GM18505 (cell line): ENCODE measurements at regions not wholly inside any gene's neighbourhood (a gene's known extent, or its start where the extent isn't known, plus 50 kb on each side); places are given as distances from the start of the nearest gene placed in this dataset.

Source experiments
- ATAC-seq: cut with Tn5 transposase; IDR thresholded peaks from one replicate; pipeline ENCODE4 v1.9.1; 2021; ENCODE audit not compliant: unreplicated experiment
- POLR2A ChIP-seq: IDR thresholded peaks from 4 replicates; pipeline ENCODE4 v1.6.1; 2011; ENCODE audit warnings: borderline replicate concordance; ENCODE audit not compliant: insufficient read depth, insufficient read length; ENCODE audit errors: extremely low read depth

- TF ChIP-seq POLR2A, result no peak
- ATAC-seq, result no peak
These were observed 173.3 kb downstream of the SLC16A9 start for GRCh38 chr10:59536167-59537014.

GRCh38 chr10:59524348-59524747 is 162.0 kb upstream of the FAM13C start:
- no peak for ATAC-seq

GRCh38 chr10:59523851-59524250 is 161.5 kb upstream of the FAM13C start:
- no peak for TF ChIP-seq POLR2A
- ATAC-seq, result no peak

More at GRCh38 chr10:59524348-59524747, 162.0 kb upstream of the FAM13C start:
- no peak for TF ChIP-seq POLR2A

GRCh38 chr10:59517996-59518395 is 155.6 kb upstream of the FAM13C start:
- no peak for ATAC-seq

GRCh38 chr10:59517341-59517899 is 155.1 kb upstream of the FAM13C start:
- no peak for TF ChIP-seq POLR2A
- ATAC-seq, result no peak

More at GRCh38 chr10:59517996-59518395, 155.6 kb upstream of the FAM13C start:
- TF ChIP-seq POLR2A, result no peak

- TF ChIP-seq POLR2A, result no peak
- ATAC-seq, result no peak
These were observed 151.2 kb upstream of the FAM13C start for GRCh38 chr10:59513558-59513957.

GRCh38 chr10:59512951-59513350 is 150.6 kb upstream of the FAM13C start:
- no peak for ATAC-seq
- TF ChIP-seq POLR2A, result no peak

- TF ChIP-seq POLR2A, result no peak
- ATAC-seq, result no peak
These were observed 146.6 kb upstream of the FAM13C start for GRCh38 chr10:59508956-59509355.

GRCh38 chr10:59508296-59508695 is 145.9 kb upstream of the FAM13C start:
- TF ChIP-seq POLR2A, result no peak

GRCh38 chr10:59505926-59506325 is 143.6 kb upstream of the FAM13C start:
- TF ChIP-seq POLR2A, result no peak

More at GRCh38 chr10:59508296-59508695, 145.9 kb upstream of the FAM13C start:
- no peak for ATAC-seq

GRCh38 chr10:59499460-59499859 is 137.1 kb upstream of the FAM13C start:
- no peak for ATAC-seq
- no peak for TF ChIP-seq POLR2A

More at GRCh38 chr10:59505926-59506325, 143.6 kb upstream of the FAM13C start:
- ATAC-seq, result no peak

GRCh38 chr10:59493017-59493416 is 130.7 kb upstream of the FAM13C start:
- no peak for TF ChIP-seq POLR2A
- ATAC-seq, result no peak

- no peak for ATAC-seq
- no peak for TF ChIP-seq POLR2A
These were observed 117.1 kb upstream of the FAM13C start for GRCh38 chr10:59479426-59479825.

GRCh38 chr10:59470570-59470969 is 108.2 kb upstream of the FAM13C start:
- ATAC-seq, result no peak
- TF ChIP-seq POLR2A, result no peak

- no peak for TF ChIP-seq POLR2A
- no peak for ATAC-seq
These were observed 102.7 kb upstream of the FAM13C start for GRCh38 chr10:59465088-59465487.

GRCh38 chr10:59464483-59464882 is 102.1 kb upstream of the FAM13C start:
- no peak for TF ChIP-seq POLR2A
- no peak for ATAC-seq
